Stomach smooth muscle (tissue), 2 donors: ENCODE measurements at regions not wholly inside any gene's neighbourhood (a gene's known extent, or its start where the extent isn't known, plus 50 kb on each side); places are given as distances from the start of the nearest gene placed in this dataset.
"Not testable (repeated sequence)": the region's sequence is repeated elsewhere in the genome, so short reads cannot be mapped to it uniquely, and the experiment has no call there.

Experiments
- H3K27ac ChIP-seq: one replicate; pipeline ENCODE4 v1.7.0; 2013; ENCODE audit warnings: mild to moderate bottlenecking, low read length, inconsistent platforms
- H3K27me3 ChIP-seq, 2 donors: one replicate each; pipeline ENCODE4 v1.7.0; 2013; ENCODE audit warnings: low read length in 2 of 2; ENCODE audit not compliant: insufficient read depth in 2 of 2, control insufficient read depth in 1 of 2
- H3K36me3 ChIP-seq, 2 donors: one replicate each; pipeline ENCODE4 v1.7.0; 2013; ENCODE audit warnings: low read length in 2 of 2; ENCODE audit not compliant: control insufficient read depth in 2 of 2, insufficient read depth in 2 of 2
- H3K4me1 ChIP-seq: one replicate; pipeline ENCODE4 v1.7.0; 2013; ENCODE audit warnings: low read length; ENCODE audit not compliant: control insufficient read depth, insufficient read depth
- H3K4me3 ChIP-seq, 2 donors: one replicate each; pipeline ENCODE4 v1.7.0; 2013; ENCODE audit warnings: low read length in 2 of 2
- H3K9ac ChIP-seq, 2 donors: one replicate each; pipeline ENCODE4 v1.7.0; 2013; ENCODE audit warnings: low read length in 2 of 2, mild to moderate bottlenecking in 1 of 2
- H3K9me3 ChIP-seq, 2 donors: one replicate each; pipeline ENCODE4 v1.7.0; 2013; ENCODE audit warnings: low read length in 2 of 2; ENCODE audit not compliant: control insufficient read depth in 2 of 2
- donor health status: healthy.
- donor health status: Pancreatic carcinoma.

GRCh38 chr10:59043358-59043757 lies 133.1 kb upstream of the PHYHIPL start:
- not testable (repeated sequence) for H3K27me3 ChIP-seq, H3K36me3 ChIP-seq, H3K4me3 ChIP-seq

GRCh38 chr10:59047180-59047579 lies 129.3 kb upstream of the PHYHIPL start:
- no peaks in the 10 kb centered on the region for H3K4me1 ChIP-seq
- no peaks in the 10 kb centered on the region for H3K36me3 ChIP-seq
- no peak overlapping the region for H3K9ac ChIP-seq
- H3K27ac ChIP-seq, result no peak overlapping the region
- H3K9me3 ChIP-seq, result no peaks in the 10 kb centered on the region
- H3K4me3 ChIP-seq, result no peak overlapping the region
- H3K27me3 ChIP-seq, result no peaks in the 10 kb centered on the region

More at GRCh38 chr10:59043358-59043757, 133.1 kb upstream of the PHYHIPL start:
- H3K4me1 ChIP-seq, H3K27ac ChIP-seq, H3K9ac ChIP-seq, H3K9me3 ChIP-seq: not testable (repeated sequence)

- Histone ChIP-seq H3K9ac (no peak overlapping the region), H3K27ac (no peak overlapping the region), H3K4me3 (no peak overlapping the region), H3K36me3 (no peaks in the 10 kb centered on the region), H3K9me3 (no peaks in the 10 kb centered on the region), H3K4me1 (no peaks in the 10 kb centered on the region), H3K27me3 (no peaks in the 10 kb centered on the region)
Measured at GRCh38 chr10:59047957-59048618, 128.4 kb upstream of the PHYHIPL start.

DNA sequence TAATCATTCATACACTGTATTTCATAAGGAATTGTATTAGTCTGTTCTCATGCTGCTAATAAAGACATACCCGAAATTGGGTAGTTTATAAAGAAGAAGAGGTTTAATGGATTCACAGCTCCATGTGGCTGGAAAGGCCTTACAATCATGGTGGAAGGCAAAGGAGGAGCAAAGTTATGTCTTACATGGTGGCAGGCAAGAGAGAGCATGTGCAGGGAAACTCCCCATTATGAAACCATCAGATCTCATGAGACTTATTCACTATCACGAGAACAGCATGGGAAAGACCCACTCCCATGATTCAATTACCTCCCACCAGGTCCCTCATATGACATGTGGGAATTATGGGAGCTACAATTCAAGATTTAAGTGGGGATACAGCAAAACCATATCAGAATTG lies 122.9 kb upstream of the PHYHIPL start:
- H3K27me3 ChIP-seq, H3K36me3 ChIP-seq, H3K27ac ChIP-seq, H3K4me1 ChIP-seq, H3K9ac ChIP-seq, H3K4me3 ChIP-seq, H3K9me3 ChIP-seq: not testable (repeated sequence)

DNA sequence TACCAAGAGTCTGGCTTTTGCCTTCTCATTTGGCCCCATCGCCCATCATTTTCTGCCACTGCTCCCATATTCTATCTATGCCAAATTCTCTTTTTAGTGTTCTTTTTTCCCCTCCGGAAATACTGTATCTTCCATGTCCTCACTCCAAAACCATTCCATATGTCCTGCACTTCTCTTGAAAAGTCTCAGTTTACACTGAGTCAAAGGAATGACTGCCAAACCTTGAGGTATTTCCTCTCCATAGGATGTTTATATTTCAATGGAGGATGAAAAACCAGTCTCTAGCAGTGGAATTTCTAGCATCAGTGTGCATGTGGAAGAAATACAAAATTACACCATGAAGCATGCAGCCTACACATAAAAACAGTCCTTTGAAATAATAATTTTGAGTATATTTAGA lies 121.4 kb upstream of the PHYHIPL start:
- Histone ChIP-seq H3K27ac (no peak overlapping the region), H3K9me3 (no peaks in the 10 kb centered on the region), H3K4me1 (no peaks in the 10 kb centered on the region), H3K36me3 (no peaks in the 10 kb centered on the region), H3K4me3 (no peak overlapping the region), H3K27me3 (no peaks in the 10 kb centered on the region), H3K9ac (no peak overlapping the region)

DNA sequence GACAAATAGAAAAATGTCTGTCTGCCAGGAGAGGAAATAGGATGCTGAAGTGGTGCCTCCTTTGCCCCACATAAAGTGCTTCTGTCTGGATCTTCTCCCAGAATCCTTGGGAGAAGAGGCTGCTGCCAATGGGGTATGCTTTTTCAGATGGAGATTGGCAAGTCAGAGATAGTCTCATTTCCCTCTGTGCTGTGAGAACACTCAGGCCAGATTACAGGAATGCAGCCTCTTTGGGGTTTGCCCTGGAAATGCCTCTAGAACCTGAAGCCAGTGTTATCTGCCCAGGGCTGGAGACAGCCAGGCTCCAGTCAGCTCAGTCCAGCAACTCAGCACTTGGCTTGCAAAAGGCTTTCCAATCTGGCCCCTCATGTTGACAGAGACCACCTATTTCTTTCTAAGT lies 119.1 kb upstream of the PHYHIPL start:
- Histone ChIP-seq H3K4me1 (no peaks in the 10 kb centered on the region), H3K4me3 (no peak overlapping the region), H3K36me3 (no peaks in the 10 kb centered on the region), H3K27ac (no peak overlapping the region), H3K27me3 (no peaks in the 10 kb centered on the region), H3K9ac (no peak overlapping the region), H3K9me3 (no peaks in the 10 kb centered on the region)

DNA sequence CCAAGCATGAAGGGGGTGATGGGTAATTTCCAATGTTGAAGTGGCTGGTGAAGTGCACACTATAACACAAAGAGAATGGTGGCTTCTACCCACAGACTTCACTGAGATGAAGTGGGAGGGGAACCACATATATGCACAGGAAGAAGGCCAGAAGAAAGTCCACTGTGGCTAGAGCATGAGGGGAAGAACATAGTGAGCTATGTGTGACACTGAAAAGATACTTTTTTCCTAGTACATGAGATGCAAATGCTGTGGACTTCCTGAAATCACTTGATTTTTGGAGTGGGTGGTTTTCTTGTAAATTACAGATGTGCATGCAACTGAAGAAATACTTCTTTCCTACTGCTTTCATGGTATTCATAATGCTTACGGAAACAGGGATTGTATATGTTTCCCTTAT lies 115.6 kb upstream of the PHYHIPL start:
- Histone ChIP-seq H3K4me1 (no peaks in the 10 kb centered on the region), H3K36me3 (no peaks in the 10 kb centered on the region), H3K27ac (no peak overlapping the region), H3K4me3 (no peak overlapping the region), H3K27me3 (no peaks in the 10 kb centered on the region), H3K9ac (no peak overlapping the region), H3K9me3 (no peaks in the 10 kb centered on the region)

DNA sequence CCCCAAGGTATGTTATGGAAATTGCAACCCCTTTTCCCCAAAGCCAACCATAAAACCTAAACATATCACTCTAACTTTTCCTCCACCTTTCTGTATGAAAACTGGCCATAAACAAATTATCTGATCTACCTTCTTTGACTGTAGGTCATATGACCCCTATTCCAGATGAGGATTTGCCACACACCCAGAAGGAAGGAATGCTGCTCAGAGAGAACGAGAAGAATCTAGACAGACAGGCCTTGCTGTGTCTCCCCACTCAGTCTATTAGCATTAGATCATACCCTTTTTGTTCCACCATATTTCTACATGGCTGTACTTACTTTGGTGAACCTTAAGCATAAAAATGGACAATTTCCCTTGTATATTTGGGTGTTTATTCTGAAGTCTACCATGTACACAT lies 113.0 kb upstream of the PHYHIPL start:
- H3K4me3 ChIP-seq, result no peak overlapping the region
- H3K36me3 ChIP-seq, result no peaks in the 10 kb centered on the region
- no peak overlapping the region for H3K9ac ChIP-seq
- no peaks in the 10 kb centered on the region for H3K9me3 ChIP-seq
- no peaks in the 10 kb centered on the region for H3K4me1 ChIP-seq
- H3K27me3 ChIP-seq, result no peaks in the 10 kb centered on the region
- H3K27ac ChIP-seq, result no peak overlapping the region

- Histone ChIP-seq H3K27me3 (no peaks in the 10 kb centered on the region), H3K27ac (no peak overlapping the region), H3K9me3 (no peaks in the 10 kb centered on the region), H3K4me3 (no peak overlapping the region), H3K4me1 (no peaks in the 10 kb centered on the region), H3K36me3 (no peaks in the 10 kb centered on the region), H3K9ac (no peak overlapping the region)
Measured at GRCh38 chr10:59064080-59064692, 112.3 kb upstream of the PHYHIPL start.

DNA sequence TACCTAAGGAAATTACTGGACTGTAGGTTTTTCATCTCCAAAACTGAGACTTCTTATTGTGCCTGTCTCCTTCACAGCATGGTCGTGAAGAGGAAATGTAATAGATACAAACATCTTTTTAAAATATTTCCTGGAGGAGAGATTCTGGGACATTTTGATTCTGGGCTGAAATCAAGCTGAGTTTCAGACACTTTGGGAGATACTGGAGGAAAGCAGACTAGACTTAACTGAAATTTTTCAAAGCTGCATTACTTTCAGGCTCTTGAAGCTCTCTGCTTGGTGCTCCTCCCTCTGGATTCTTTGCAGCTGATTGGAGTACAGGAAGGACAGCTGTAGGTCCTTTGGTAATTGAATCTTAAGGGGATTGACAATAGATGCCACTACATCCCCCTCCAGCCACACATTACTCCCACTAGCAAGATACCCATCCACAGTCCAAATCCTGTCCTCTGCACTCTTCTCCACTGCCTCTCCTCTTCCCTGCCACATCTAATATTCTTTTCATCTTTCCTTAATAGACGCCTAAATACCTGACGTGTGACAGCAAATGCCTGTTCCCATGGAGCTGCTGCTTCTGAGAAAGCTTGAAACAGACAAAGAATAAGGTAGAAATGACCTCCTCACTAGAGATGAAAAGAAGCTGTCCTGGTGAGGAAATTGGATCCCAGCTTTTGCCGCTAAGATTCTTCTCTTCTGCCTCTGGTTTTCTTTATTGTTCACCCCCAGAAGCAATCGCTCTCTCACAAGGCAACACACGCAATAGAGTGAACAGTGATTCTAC lies 111.5 kb upstream of the PHYHIPL start:
- H3K27ac ChIP-seq, result no peak overlapping the region
- H3K9me3 ChIP-seq, result no peaks in the 10 kb centered on the region
- H3K4me3 ChIP-seq, result no peak overlapping the region
- H3K4me1 ChIP-seq, result no peaks in the 10 kb centered on the region
- H3K36me3 ChIP-seq, result no peaks in the 10 kb centered on the region
- no peaks in the 10 kb centered on the region for H3K27me3 ChIP-seq
- H3K9ac ChIP-seq, result no peak overlapping the region
